ENCODE measurements at regions not wholly inside any gene's neighbourhood (a gene's known extent, or its start where the extent isn't known, plus 50 kb on each side); places are given as distances from the start of the nearest gene placed in this dataset.

GRCh38 chrX:110852180-110852579, 56.6 kb upstream of the CHRDL1 start:
- no peaks in the 10 kb centered on the region for H3K4me1 ChIP-seq
- ATAC-seq = peak; percentile 57
- TF ChIP-seq CTCF (IDR thresholded peaks at IDR 0.05) = peak in 1 of 2 donors; percentile 29
- H3K9me3 ChIP-seq = no peaks in the 10 kb centered on the region
- no peaks in the 10 kb centered on the region for H3K36me3 ChIP-seq
- intact Hi-C loops (cut with DNase I) = no loop called here
- DNase-seq = peak in 1 of 4 donors; percentile 13
- no peaks in the 10 kb centered on the region for H3K27me3 ChIP-seq
- no peak overlapping the region for H3K4me3 ChIP-seq
- no peak overlapping the region for H3K27ac ChIP-seq

GRCh38 chrX:110851780-110852179, 56.2 kb upstream of the CHRDL1 start:
- ATAC-seq (peak; percentile 25), DNase-seq (no peak)
- Histone ChIP-seq H3K9me3 (no peaks in the 10 kb centered on the region), H3K36me3 (no peaks in the 10 kb centered on the region), H3K27me3 (no peaks in the 10 kb centered on the region), H3K4me3 (no peak overlapping the region), H3K27ac (no peak overlapping the region), H3K4me1 (no peaks in the 10 kb centered on the region)
- intact Hi-C loops (cut with DNase I) = no loop called here
- no peak for TF ChIP-seq CTCF (IDR thresholded peaks at IDR 0.05)

- no peak overlapping the region for H3K27ac ChIP-seq
- DNase-seq (peak in 2 of 4 donors; percentile 51 to 64), ATAC-seq (peak; percentile 90)
- no peaks in the 10 kb centered on the region for H3K36me3 ChIP-seq
- peaks cover 0 to 6% of the 10 kb centered on the region in 2 donors for H3K27me3 ChIP-seq
- intact Hi-C loops (cut with DNase I) = no loop called here
- no peaks in the 10 kb centered on the region for H3K4me1 ChIP-seq
- no peak overlapping the region for H3K4me3 ChIP-seq
- H3K9me3 ChIP-seq = no peaks in the 10 kb centered on the region
- TF ChIP-seq CTCF (IDR thresholded peaks at IDR 0.05) = peak; percentile 45 to 67
Observed at GRCh38 chrX:110847334-110847733, 51.7 kb upstream of the CHRDL1 start.

GRCh38 chrX:110846071-110846470, 50.5 kb upstream of the CHRDL1 start:
- H3K27me3 ChIP-seq = peaks cover 0 to 9% of the 10 kb centered on the region in 2 donors
- intact Hi-C loops (cut with DNase I) = no loop called here
- no peaks in the 10 kb centered on the region for H3K4me1 ChIP-seq
- no peak overlapping the region for H3K4me3 ChIP-seq
- H3K27ac ChIP-seq = no peak overlapping the region
- H3K36me3 ChIP-seq = no peaks in the 10 kb centered on the region
- DNase-seq (no peak), ATAC-seq (no peak)
- no peak for TF ChIP-seq CTCF (IDR thresholded peaks at IDR 0.05)
- no peaks in the 10 kb centered on the region for H3K9me3 ChIP-seq
